ENCODE measurements at regions not wholly inside any gene's neighbourhood (a gene's known extent, or its start where the extent isn't known, plus 50 kb on each side); places are given as distances from the start of the nearest gene placed in this dataset.

- DNase-seq (ENCODE audit: low read depth), result no peak
- no peak for TF ChIP-seq CTCF (IDR thresholded peaks at IDR 0.05; ENCODE audit: insufficient read depth, low read length)
- no peak overlapping the region for H3K4me3 ChIP-seq (ENCODE audit: low read depth, low read length)
Observed at GRCh38 chr11:91326280-91326679, 898.3 kb upstream of the FAT3 start.

- DNase-seq (ENCODE audit: low read depth), result no peak
- TF ChIP-seq CTCF (IDR thresholded peaks at IDR 0.05; ENCODE audit: insufficient read depth, low read length), result no peak
Observed at GRCh38 chr11:91314521-91314920, 910.1 kb upstream of the FAT3 start.

GRCh38 chr11:91312541-91312940 is 912.1 kb upstream of the FAT3 start:
- no peak for TF ChIP-seq CTCF (IDR thresholded peaks at IDR 0.05; ENCODE audit: insufficient read depth, low read length)
- H3K4me3 ChIP-seq (ENCODE audit: low read depth, low read length), result no peak overlapping the region
- DNase-seq (ENCODE audit: low read depth), result no peak

More at GRCh38 chr11:91314521-91314920, 910.1 kb upstream of the FAT3 start:
- H3K4me3 ChIP-seq (ENCODE audit: low read depth, low read length), result no peak overlapping the region

- DNase-seq (ENCODE audit: low read depth), result no peak
- TF ChIP-seq CTCF (IDR thresholded peaks at IDR 0.05; ENCODE audit: insufficient read depth, low read length), result no peak
- no peak overlapping the region for H3K4me3 ChIP-seq (ENCODE audit: low read depth, low read length)
Observed at GRCh38 chr11:91310085-91310484, 914.5 kb upstream of the FAT3 start.

GRCh38 chr11:91308069-91308468 is 916.5 kb upstream of the FAT3 start:
- no peak overlapping the region for H3K4me3 ChIP-seq (ENCODE audit: low read depth, low read length)
- DNase-seq (ENCODE audit: low read depth), result no peak
- no peak for TF ChIP-seq CTCF (IDR thresholded peaks at IDR 0.05; ENCODE audit: insufficient read depth, low read length)

GRCh38 chr11:91305402-91305801 is 919.2 kb upstream of the FAT3 start:
- H3K4me3 ChIP-seq (ENCODE audit: low read depth, low read length), result no peak overlapping the region
- no peak for DNase-seq (ENCODE audit: low read depth)

More at GRCh38 chr11:91305402-91305801, 919.2 kb upstream of the FAT3 start:
- no peak for TF ChIP-seq CTCF (IDR thresholded peaks at IDR 0.05; ENCODE audit: insufficient read depth, low read length)
